ENCODE measurements at regions not wholly inside any gene's neighbourhood (a gene's known extent, or its start where the extent isn't known, plus 50 kb on each side); places are given as distances from the start of the nearest gene placed in this dataset.

DNA sequence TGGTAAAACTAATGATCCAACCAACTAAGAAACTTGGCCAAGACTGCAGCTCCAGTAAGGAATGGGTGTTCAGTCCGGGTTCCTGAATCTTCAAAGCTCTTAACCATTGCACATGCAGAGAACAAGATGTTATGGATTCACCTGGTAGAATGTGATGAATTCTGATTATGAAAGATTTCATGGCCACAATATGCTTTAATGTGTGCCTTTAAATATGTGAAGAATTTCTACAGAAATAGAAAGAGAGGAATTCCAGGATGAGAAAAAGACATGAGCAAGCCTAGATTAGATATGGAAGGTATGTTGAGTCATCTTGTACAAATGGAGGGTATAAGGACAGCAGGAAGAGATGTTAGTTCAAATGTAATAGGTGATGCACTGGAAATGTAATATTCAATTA lies 472.2 kb upstream of the TENM3 start:
- Mint-ChIP-seq H3K27me3 (ENCODE audit: insufficient read depth, unreplicated experiment) (no peaks in the 10 kb centered on the region), H3K4me3 (ENCODE audit: unreplicated experiment) (no peak overlapping the region), H3K4me1 (ENCODE audit: insufficient read depth, unreplicated experiment) (no peaks in the 10 kb centered on the region), H3K36me3 (ENCODE audit: insufficient read depth, unreplicated experiment) (no peaks in the 10 kb centered on the region), H3K27ac (ENCODE audit: low read depth, unreplicated experiment) (no peak overlapping the region), H3K9me3 (ENCODE audit: unreplicated experiment) (peaks cover 4% of the 10 kb centered on the region)
- CTCF ChIA-PET = interaction anchor here (0.7 kb wide), 1 partner anchor 14 kb away, joined by 4 read pairs; no protein-coding TSS in a partner anchor
- POLR2A ChIA-PET = no interaction called here
- BruUV-seq (replicated peaks) = no TSS peak
- DNase-seq (ENCODE audit: unreplicated experiment) = no peak
- intact Hi-C loops (cut with micrococcal nuclease) = no loop called here
- TF ChIP-seq, protein P1, sequence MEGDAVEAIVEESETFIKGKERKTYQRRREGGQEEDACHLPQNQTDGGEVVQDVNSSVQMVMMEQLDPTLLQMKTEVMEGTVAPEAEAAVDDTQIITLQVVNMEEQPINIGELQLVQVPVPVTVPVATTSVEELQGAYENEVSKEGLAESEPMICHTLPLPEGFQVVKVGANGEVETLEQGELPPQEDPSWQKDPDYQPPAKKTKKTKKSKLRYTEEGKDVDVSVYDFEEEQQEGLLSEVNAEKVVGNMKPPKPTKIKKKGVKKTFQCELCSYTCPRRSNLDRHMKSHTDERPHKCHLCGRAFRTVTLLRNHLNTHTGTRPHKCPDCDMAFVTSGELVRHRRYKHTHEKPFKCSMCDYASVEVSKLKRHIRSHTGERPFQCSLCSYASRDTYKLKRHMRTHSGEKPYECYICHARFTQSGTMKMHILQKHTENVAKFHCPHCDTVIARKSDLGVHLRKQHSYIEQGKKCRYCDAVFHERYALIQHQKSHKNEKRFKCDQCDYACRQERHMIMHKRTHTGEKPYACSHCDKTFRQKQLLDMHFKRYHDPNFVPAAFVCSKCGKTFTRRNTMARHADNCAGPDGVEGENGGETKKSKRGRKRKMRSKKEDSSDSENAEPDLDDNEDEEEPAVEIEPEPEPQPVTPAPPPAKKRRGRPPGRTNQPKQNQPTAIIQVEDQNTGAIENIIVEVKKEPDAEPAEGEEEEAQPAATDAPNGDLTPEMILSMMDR (IDR thresholded peaks at IDR 0.05; ENCODE audit: unreplicated experiment) = no peak

- ChIA-PET CTCF (no interaction called here), POLR2A (no interaction called here)
- H3K27me3 Mint-ChIP-seq (ENCODE audit: insufficient read depth, unreplicated experiment) = no peaks in the 10 kb centered on the region
- TF ChIP-seq, protein P1 (IDR thresholded peaks at IDR 0.05; ENCODE audit: unreplicated experiment) = no peak
- no peaks in the 10 kb centered on the region for H3K4me1 Mint-ChIP-seq (ENCODE audit: insufficient read depth, unreplicated experiment)
- no peak overlapping the region for H3K27ac Mint-ChIP-seq (ENCODE audit: low read depth, unreplicated experiment)
- no TSS peak for BruUV-seq (replicated peaks)
- H3K9me3 Mint-ChIP-seq (ENCODE audit: unreplicated experiment) = peaks cover 8% of the 10 kb centered on the region
- intact Hi-C loops (cut with micrococcal nuclease) = no loop called here
- no peak for DNase-seq (ENCODE audit: unreplicated experiment)
- H3K36me3 Mint-ChIP-seq (ENCODE audit: insufficient read depth, unreplicated experiment) = no peaks in the 10 kb centered on the region
- H3K4me3 Mint-ChIP-seq (ENCODE audit: unreplicated experiment) = no peak overlapping the region
Measured at GRCh38 chr4:181775298-181775697, 467.9 kb upstream of the TENM3 start.

- DNase-seq (ENCODE audit: unreplicated experiment) = no peak
- CTCF ChIA-PET = no interaction called here
- POLR2A ChIA-PET = no interaction called here
- Mint-ChIP-seq H3K27me3 (ENCODE audit: insufficient read depth, unreplicated experiment) (no peaks in the 10 kb centered on the region), H3K27ac (ENCODE audit: low read depth, unreplicated experiment) (no peak overlapping the region), H3K4me1 (ENCODE audit: insufficient read depth, unreplicated experiment) (no peaks in the 10 kb centered on the region), H3K9me3 (ENCODE audit: unreplicated experiment) (peaks cover 8% of the 10 kb centered on the region), H3K36me3 (ENCODE audit: insufficient read depth, unreplicated experiment) (no peaks in the 10 kb centered on the region), H3K4me3 (ENCODE audit: unreplicated experiment) (no peak overlapping the region)
- TF ChIP-seq, protein P1 (IDR thresholded peaks at IDR 0.05; ENCODE audit: unreplicated experiment) = no peak
- BruUV-seq (replicated peaks) = no TSS peak
- intact Hi-C loops (cut with micrococcal nuclease) = no loop called here
Measured at GRCh38 chr4:181776264-181777054, 466.7 kb upstream of the TENM3 start.

DNA sequence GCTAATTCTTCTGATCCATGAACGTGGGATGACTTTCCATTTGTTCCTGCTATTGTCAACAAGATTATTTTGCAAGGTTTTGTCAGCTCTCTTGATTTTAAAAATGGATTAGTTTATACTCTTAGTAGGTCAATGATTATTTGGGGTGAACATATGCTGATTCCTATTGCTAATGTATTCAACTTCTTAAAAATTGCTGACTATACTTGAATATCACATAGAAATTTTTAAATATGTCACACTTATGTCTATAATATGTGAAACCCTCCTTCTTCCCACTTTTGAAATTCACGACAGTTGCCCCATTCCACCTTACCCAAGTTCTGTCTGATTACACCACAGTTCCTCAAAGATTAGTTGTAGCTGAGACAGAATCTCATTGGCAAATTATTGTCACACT lies 465.7 kb upstream of the TENM3 start:
- ChIA-PET CTCF (no interaction called here), POLR2A (interaction anchor here (0.8 kb wide), 1 partner anchor 13 kb away, joined by 3 read pairs; no protein-coding TSS in a partner anchor)
- no peak for DNase-seq (ENCODE audit: unreplicated experiment)
- Mint-ChIP-seq H3K36me3 (ENCODE audit: insufficient read depth, unreplicated experiment) (no peaks in the 10 kb centered on the region), H3K4me3 (ENCODE audit: unreplicated experiment) (no peak overlapping the region), H3K9me3 (ENCODE audit: unreplicated experiment) (peaks cover 12% of the 10 kb centered on the region), H3K4me1 (ENCODE audit: insufficient read depth, unreplicated experiment) (no peaks in the 10 kb centered on the region), H3K27me3 (ENCODE audit: insufficient read depth, unreplicated experiment) (no peaks in the 10 kb centered on the region), H3K27ac (ENCODE audit: low read depth, unreplicated experiment) (no peak overlapping the region)
- no TSS peak for BruUV-seq (replicated peaks)
- TF ChIP-seq, protein P1 (IDR thresholded peaks at IDR 0.05; ENCODE audit: unreplicated experiment) = no peak
- intact Hi-C loops (cut with micrococcal nuclease) = no loop called here
